ENCODE measurements at regions not wholly inside any gene's neighbourhood (a gene's known extent, or its start where the extent isn't known, plus 50 kb on each side); places are given as distances from the start of the nearest gene placed in this dataset.
"Not testable (repeated sequence)": the region's sequence is repeated elsewhere in the genome, so short reads cannot be mapped to it uniquely, and the experiment has no call there.

DNA sequence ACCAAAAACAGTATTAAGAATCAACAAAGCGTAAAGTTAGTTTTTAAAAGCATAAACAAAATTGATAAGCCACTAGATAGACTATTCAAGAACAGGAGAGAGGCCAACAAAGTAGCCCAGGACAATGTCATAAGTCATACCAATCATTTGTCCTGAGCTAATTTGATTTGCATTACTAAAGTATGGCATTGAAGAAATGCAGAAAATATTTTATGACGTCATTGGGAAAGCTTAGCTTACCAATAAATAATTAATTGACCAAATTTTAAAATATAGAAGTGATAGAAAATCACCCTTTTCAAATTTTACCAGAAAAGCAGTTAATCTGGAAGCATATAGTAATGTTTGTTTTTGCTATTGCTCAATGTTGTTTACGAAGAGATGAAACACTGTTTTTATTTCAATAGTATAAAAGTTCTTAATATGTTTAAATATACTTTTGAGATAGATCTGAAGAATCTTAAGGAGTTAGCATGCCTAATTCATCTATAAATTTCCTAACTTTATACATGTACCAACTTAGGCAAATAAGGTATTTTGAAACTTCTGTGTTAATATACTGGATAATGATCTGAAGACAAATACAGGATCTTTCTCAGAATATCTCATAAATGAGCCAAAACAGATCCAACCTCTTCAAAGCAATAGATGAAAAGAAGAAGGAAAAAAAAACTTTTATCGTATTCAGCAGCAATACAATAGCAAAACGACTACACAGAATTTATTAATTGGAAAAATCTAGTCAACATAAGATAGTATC is 1118.5 kb downstream of the SLC16A7 start:
- Histone ChIP-seq H3K4me3 (ENCODE audit: low read length) (no peak overlapping the region), H3K9me3 (ENCODE audit: control insufficient read depth in 2 of 3, low read length in 3 of 3) (no peaks in the 10 kb centered on the region), H3K27me3 (ENCODE audit: control insufficient read depth in 2 of 2, insufficient read depth in 2 of 2, low read length in 2 of 2) (no peaks in the 10 kb centered on the region), H3K36me3 (ENCODE audit: control insufficient read depth in 2 of 3, insufficient read depth in 3 of 3, low read length in 3 of 3) (no peaks in the 10 kb centered on the region), H3K27ac (ENCODE audit: low read depth, low read length) (no peak overlapping the region), H3K4me1 (ENCODE audit: control insufficient read depth in 2 of 2, insufficient read depth in 2 of 2, low read length in 2 of 2) (no peaks in the 10 kb centered on the region)
- no peak overlapping the region for H3K4me3 Mint-ChIP-seq
- no peak for DNase-seq
- no peaks in the 10 kb centered on the region for H3K36me3 Mint-ChIP-seq
- H3K4me1 Mint-ChIP-seq: no peaks in the 10 kb centered on the region
- ChIA-PET CTCF (no interaction called here), POLR2A (no interaction called here)
- ATAC-seq: no peak
- no peak overlapping the region for H3K27ac Mint-ChIP-seq
- intact Hi-C loops (cut with micrococcal nuclease): no loop called here
- peaks cover 0 to 19% (median 2%) of the 10 kb centered on the region in 11 donors for H3K9me3 Mint-ChIP-seq
- H3K27me3 Mint-ChIP-seq: no peaks in the 10 kb centered on the region

DNA sequence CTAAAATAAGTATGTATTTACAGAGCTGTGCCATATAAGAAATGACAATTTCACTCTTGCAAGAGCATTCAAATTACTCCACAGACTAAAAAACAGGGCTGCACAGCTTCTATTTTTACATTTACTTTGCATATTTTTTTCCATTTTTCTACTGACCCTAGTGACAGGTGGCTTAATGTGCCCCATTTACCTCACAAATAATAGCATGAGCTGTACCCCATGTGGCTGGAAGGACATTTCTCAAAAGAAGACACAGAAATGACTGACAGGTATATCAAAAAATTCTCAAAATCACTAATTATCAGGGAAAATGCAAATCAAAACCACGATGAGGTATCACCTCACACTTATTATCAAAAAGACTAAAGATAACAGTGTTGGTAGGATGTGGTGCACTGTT is 1128.6 kb downstream of the SLC16A7 start:
- Mint-ChIP-seq H3K4me1 (no peaks in the 10 kb centered on the region), H3K27me3 (no peaks in the 10 kb centered on the region), H3K36me3 (no peaks in the 10 kb centered on the region), H3K27ac (no peak overlapping the region), H3K4me3 (no peak overlapping the region), H3K9me3 (peaks cover 0 to 4% (median 0%) of the 10 kb centered on the region in 11 donors)
- DNase-seq (no peak), ATAC-seq (no peak)
- no peaks in the 10 kb centered on the region for H3K36me3 ChIP-seq (ENCODE audit: control insufficient read depth in 2 of 3, insufficient read depth in 3 of 3, low read length in 3 of 3)
- ChIA-PET CTCF (no interaction called here), POLR2A (no interaction called here)
- H3K9me3 ChIP-seq (ENCODE audit: control insufficient read depth in 2 of 3, low read length in 3 of 3): no peaks in the 10 kb centered on the region
- no peak overlapping the region for H3K27ac ChIP-seq (ENCODE audit: low read depth, low read length)
- no peaks in the 10 kb centered on the region for H3K4me1 ChIP-seq (ENCODE audit: control insufficient read depth in 2 of 2, insufficient read depth in 2 of 2, low read length in 2 of 2)
- no peak overlapping the region for H3K4me3 ChIP-seq (ENCODE audit: low read length)
- H3K27me3 ChIP-seq (ENCODE audit: control insufficient read depth in 2 of 2, insufficient read depth in 2 of 2, low read length in 2 of 2): no peaks in the 10 kb centered on the region
- intact Hi-C loops (cut with micrococcal nuclease): no loop called here

DNA sequence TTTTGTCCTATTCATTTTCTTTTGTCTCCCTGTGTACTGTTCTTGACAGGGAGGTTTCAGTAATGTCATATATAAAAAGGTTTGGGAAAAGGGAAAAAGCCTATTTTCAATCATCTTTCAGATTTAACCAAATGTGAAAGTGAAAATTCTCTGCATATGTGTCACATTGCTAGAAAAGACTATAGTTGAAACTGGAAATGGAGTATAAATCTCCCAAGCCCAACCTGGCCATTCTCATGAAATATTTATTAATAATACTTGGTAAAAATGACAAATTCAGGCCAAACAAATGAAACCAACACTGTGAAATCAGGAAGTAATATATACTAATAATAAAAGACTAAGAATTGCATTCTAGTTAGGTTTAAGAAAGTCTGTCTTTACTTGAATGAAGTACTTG is 1129.2 kb downstream of the SLC16A7 start:
- Mint-ChIP-seq H3K27ac (no peak overlapping the region), H3K4me1 (no peaks in the 10 kb centered on the region), H3K9me3 (peaks cover 0 to 4% (median 0%) of the 10 kb centered on the region in 11 donors), H3K27me3 (no peaks in the 10 kb centered on the region), H3K4me3 (no peak overlapping the region), H3K36me3 (no peaks in the 10 kb centered on the region)
- CTCF ChIA-PET: no interaction called here
- POLR2A ChIA-PET: no interaction called here
- Histone ChIP-seq H3K36me3 (ENCODE audit: control insufficient read depth in 2 of 3, insufficient read depth in 3 of 3, low read length in 3 of 3) (no peaks in the 10 kb centered on the region), H3K27me3 (ENCODE audit: control insufficient read depth in 2 of 2, insufficient read depth in 2 of 2, low read length in 2 of 2) (no peaks in the 10 kb centered on the region), H3K4me3 (ENCODE audit: low read length) (no peak overlapping the region), H3K4me1 (ENCODE audit: control insufficient read depth in 2 of 2, insufficient read depth in 2 of 2, low read length in 2 of 2) (no peaks in the 10 kb centered on the region), H3K9me3 (ENCODE audit: control insufficient read depth in 2 of 3, low read length in 3 of 3) (no peaks in the 10 kb centered on the region), H3K27ac (ENCODE audit: low read depth, low read length) (no peak overlapping the region)
- no peak for DNase-seq
- intact Hi-C loops (cut with micrococcal nuclease): no loop called here
- ATAC-seq: no peak

DNA sequence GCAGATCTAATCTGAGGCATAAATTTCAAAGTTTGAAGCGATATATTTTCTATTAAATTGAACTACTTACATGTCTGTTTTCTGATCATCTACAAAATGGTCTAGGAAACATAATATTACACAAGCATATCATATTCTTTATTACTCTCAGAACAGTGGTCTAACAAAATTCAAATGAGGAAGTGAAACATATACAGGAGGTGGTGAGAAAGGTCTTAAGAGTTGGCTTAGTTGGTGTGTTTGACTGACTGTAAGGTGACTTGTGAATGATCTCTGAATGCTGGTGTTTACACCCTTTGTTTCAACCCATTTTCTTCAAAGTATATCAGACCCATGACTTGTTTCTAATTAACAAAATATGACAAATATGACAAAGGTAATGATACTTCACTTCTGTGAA is 1156.8 kb downstream of the SLC16A7 start:
- ChIA-PET CTCF (no interaction called here), POLR2A (no interaction called here)
- intact Hi-C loops (cut with micrococcal nuclease): no loop called here
- no peaks in the 10 kb centered on the region for H3K27me3 ChIP-seq (ENCODE audit: control insufficient read depth in 2 of 2, insufficient read depth in 2 of 2, low read length in 2 of 2)
- no peaks in the 10 kb centered on the region for H3K4me1 ChIP-seq (ENCODE audit: control insufficient read depth in 2 of 2, insufficient read depth in 2 of 2, low read length in 2 of 2)
- no peaks in the 10 kb centered on the region for H3K36me3 Mint-ChIP-seq
- no peak overlapping the region for H3K4me3 ChIP-seq (ENCODE audit: low read length)
- H3K4me1 Mint-ChIP-seq: no peaks in the 10 kb centered on the region
- no peak for DNase-seq
- H3K36me3 ChIP-seq (ENCODE audit: control insufficient read depth in 2 of 3, insufficient read depth in 3 of 3, low read length in 3 of 3): no peaks in the 10 kb centered on the region
- H3K4me3 Mint-ChIP-seq: no peak overlapping the region
- H3K27ac ChIP-seq (ENCODE audit: low read depth, low read length): no peak overlapping the region
- no peak for ATAC-seq
- peaks cover 2 to 20% (median 8%) of the 10 kb centered on the region in 11 donors for H3K9me3 Mint-ChIP-seq
- no peaks in the 10 kb centered on the region for H3K27me3 Mint-ChIP-seq
- H3K9me3 ChIP-seq (ENCODE audit: control insufficient read depth in 2 of 3, low read length in 3 of 3): no peaks in the 10 kb centered on the region
- H3K27ac Mint-ChIP-seq: no peak overlapping the region

DNA sequence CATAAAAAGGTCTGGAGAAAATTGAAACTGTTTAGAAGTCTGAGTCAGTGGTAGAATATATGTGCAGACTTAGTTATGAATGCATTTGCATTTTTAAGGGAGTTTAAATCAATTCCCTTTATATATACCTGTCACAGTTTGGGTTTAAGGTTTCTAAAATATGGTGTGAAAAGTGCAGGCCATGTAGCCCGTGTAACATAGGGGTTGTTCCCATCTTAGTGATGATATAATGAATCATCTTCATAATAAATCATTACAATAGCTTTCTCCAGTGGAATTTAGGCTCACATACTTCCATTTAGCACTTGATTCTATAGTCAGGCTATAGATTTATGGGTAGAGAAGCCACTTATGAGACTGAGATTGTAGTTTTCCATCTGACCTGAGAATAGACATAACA is 1162.4 kb downstream of the SLC16A7 start:
- H3K4me3 Mint-ChIP-seq: no peak overlapping the region
- Histone ChIP-seq H3K36me3 (ENCODE audit: control insufficient read depth in 2 of 3, insufficient read depth in 3 of 3, low read length in 3 of 3) (no peaks in the 10 kb centered on the region), H3K9me3 (ENCODE audit: control insufficient read depth in 2 of 3, low read length in 3 of 3) (no peaks in the 10 kb centered on the region), H3K27me3 (ENCODE audit: control insufficient read depth in 2 of 2, insufficient read depth in 2 of 2, low read length in 2 of 2) (no peaks in the 10 kb centered on the region), H3K4me3 (ENCODE audit: low read length) (no peak overlapping the region), H3K27ac (ENCODE audit: low read depth, low read length) (no peak overlapping the region), H3K4me1 (ENCODE audit: control insufficient read depth in 2 of 2, insufficient read depth in 2 of 2, low read length in 2 of 2) (no peaks in the 10 kb centered on the region)
- ChIA-PET POLR2A (no interaction called here), CTCF (no interaction called here)
- H3K27ac Mint-ChIP-seq: no peak overlapping the region
- no peaks in the 10 kb centered on the region for H3K27me3 Mint-ChIP-seq
- no peak for DNase-seq
- no peaks in the 10 kb centered on the region for H3K4me1 Mint-ChIP-seq
- intact Hi-C loops (cut with micrococcal nuclease): no loop called here
- H3K36me3 Mint-ChIP-seq: no peaks in the 10 kb centered on the region
- H3K9me3 Mint-ChIP-seq: peaks cover 0 to 6% (median 1%) of the 10 kb centered on the region in 11 donors
- ATAC-seq: no peak

DNA sequence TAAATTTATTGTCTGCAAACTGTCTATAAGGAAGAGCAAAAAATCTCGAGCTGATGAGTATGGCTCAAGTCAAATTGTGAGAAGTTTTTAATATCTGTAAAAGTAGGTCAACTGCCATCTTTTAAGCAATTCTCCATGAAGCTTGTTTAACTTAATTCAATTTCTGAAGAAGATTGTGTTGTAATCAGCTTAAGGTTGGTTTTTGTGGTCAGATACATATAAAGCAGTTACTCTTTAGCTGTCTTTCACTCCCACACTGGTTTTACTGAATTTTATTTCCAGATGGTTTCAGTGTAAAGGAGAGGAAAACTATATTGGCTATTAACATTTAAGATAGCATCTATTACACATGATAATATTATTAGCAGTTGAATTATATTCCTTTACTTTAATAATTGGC is 1165.1 kb downstream of the SLC16A7 start:
- H3K27ac Mint-ChIP-seq: no peak overlapping the region
- POLR2A ChIA-PET: no interaction called here
- intact Hi-C loops (cut with micrococcal nuclease): no loop called here
- CTCF ChIA-PET: no interaction called here
- Histone ChIP-seq H3K27me3 (ENCODE audit: control insufficient read depth in 2 of 2, insufficient read depth in 2 of 2, low read length in 2 of 2) (no peaks in the 10 kb centered on the region), H3K27ac (ENCODE audit: low read depth, low read length) (no peak overlapping the region), H3K4me3 (ENCODE audit: low read length) (no peak overlapping the region), H3K4me1 (ENCODE audit: control insufficient read depth in 2 of 2, insufficient read depth in 2 of 2, low read length in 2 of 2) (no peaks in the 10 kb centered on the region), H3K9me3 (ENCODE audit: control insufficient read depth in 2 of 3, low read length in 3 of 3) (no peaks in the 10 kb centered on the region), H3K36me3 (ENCODE audit: control insufficient read depth in 2 of 3, insufficient read depth in 3 of 3, low read length in 3 of 3) (no peaks in the 10 kb centered on the region)
- no peaks in the 10 kb centered on the region for H3K4me1 Mint-ChIP-seq
- ATAC-seq (no peak), DNase-seq (no peak)
- H3K4me3 Mint-ChIP-seq: no peak overlapping the region
- no peaks in the 10 kb centered on the region for H3K36me3 Mint-ChIP-seq
- peaks cover 0 to 10% (median 4%) of the 10 kb centered on the region in 11 donors for H3K9me3 Mint-ChIP-seq
- H3K27me3 Mint-ChIP-seq: no peaks in the 10 kb centered on the region

DNA sequence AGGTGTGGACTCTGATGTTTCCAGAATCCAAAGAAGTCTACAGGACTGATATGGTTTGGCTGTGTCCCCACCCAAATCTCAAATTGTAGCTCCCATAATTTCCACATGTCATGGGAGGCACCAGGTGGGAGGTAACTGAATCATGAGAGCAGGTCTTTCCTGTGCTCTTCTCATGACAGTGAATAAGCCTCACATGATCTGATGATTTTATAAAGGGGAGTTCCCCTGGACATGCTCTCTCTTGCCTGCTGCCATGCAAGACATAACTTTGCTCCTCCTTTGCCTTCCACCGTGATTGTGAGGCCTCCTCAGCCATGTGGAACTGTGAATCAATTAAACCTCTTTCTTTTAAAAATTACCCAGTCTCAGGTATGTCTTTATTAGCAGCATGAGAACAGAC is 1205.3 kb downstream of the SLC16A7 start:
- POLR2A ChIA-PET; H3K27ac Mint-ChIP-seq; H3K9me3 Mint-ChIP-seq; H3K4me1 ChIP-seq (ENCODE audit: control insufficient read depth in 2 of 2, insufficient read depth in 2 of 2, low read length in 2 of 2); CTCF ChIA-PET; ATAC-seq; H3K4me3 Mint-ChIP-seq; H3K27me3 Mint-ChIP-seq; DNase-seq; H3K36me3 Mint-ChIP-seq; H3K9me3 ChIP-seq (ENCODE audit: control insufficient read depth in 2 of 3, low read length in 3 of 3); H3K4me3 ChIP-seq (ENCODE audit: low read length); intact Hi-C loops (cut with micrococcal nuclease); H3K36me3 ChIP-seq (ENCODE audit: control insufficient read depth in 2 of 3, insufficient read depth in 3 of 3, low read length in 3 of 3); H3K4me1 Mint-ChIP-seq; H3K27ac ChIP-seq (ENCODE audit: low read depth, low read length); H3K27me3 ChIP-seq (ENCODE audit: control insufficient read depth in 2 of 2, insufficient read depth in 2 of 2, low read length in 2 of 2): not testable (repeated sequence)

Data from naive thymus-derived CD4-positive, alpha-beta T cell (primary cell).